ENCODE measurements at regions not wholly inside any gene's neighbourhood (a gene's known extent, or its start where the extent isn't known, plus 50 kb on each side); places are given as distances from the start of the nearest gene placed in this dataset.

GRCh38 chr15:96867992-96868391 lies 537.5 kb downstream of the NR2F2 start:
- TF ChIP-seq POU6F1 (CRISPR knock-in tag; IDR thresholded peaks at IDR 0.05; ENCODE audit: borderline replicate concordance, low read depth): no peak
- TF ChIP-seq TOX (CRISPR knock-in tag; IDR thresholded peaks at IDR 0.05; ENCODE audit: borderline replicate concordance): no peak
- TF ChIP-seq ZFP3 (CRISPR knock-in tag; IDR thresholded peaks at IDR 0.05): no peak
- TF ChIP-seq BACH2 (CRISPR knock-in tag; IDR thresholded peaks at IDR 0.05; ENCODE audit: borderline replicate concordance): no peak
- no peak for TF ChIP-seq ISL1 (CRISPR knock-in tag; IDR thresholded peaks at IDR 0.05)

Data from SK-N-SH treated with all-trans-retinoic acid at 6 μM for 48 hours (cell line).